Ovary (tissue), 7 donors: ENCODE measurements at regions not wholly inside any gene's neighbourhood (a gene's known extent, or its start where the extent isn't known, plus 50 kb on each side); places are given as distances from the start of the nearest gene placed in this dataset.

ENCODE experiments used
- DNase-seq, 5 donors: peaks; one replicate each; pipeline ENCODE4 v3.0.0-alpha.2; 2019 to 2020
- H3K27ac ChIP-seq, 2 donors: fragments of 200-600 bp; one replicate each; pipeline versions ENCODE4 v1.5.1 to v1.8.0; 2019 to 2022
- H3K27me3 ChIP-seq: fragments of 200-600 bp; one replicate; pipeline ENCODE4 v1.8.0; 2022
- H3K36me3 ChIP-seq: fragments of 200-600 bp; sonication (generic); one replicate; pipeline ENCODE4 v1.5.1; 2019
- H3K4me1 ChIP-seq: one replicate; pipeline ENCODE4 v1.8.1; 2013; ENCODE audit warnings: mild to moderate bottlenecking, moderate library complexity; ENCODE audit not compliant: insufficient read depth
- H3K4me3 ChIP-seq: fragments of 200-600 bp; sonication (generic); one replicate; pipeline ENCODE4 v1.5.1; 2017
- H3K9me3 ChIP-seq, 2 donors: fragments of 200-600 bp in 1 of 2; sonication (generic) in 1 of 2; one replicate each; pipeline versions ENCODE4 v1.5.1 to v1.8.1; 2013 to 2019; ENCODE audit warnings: mild to moderate bottlenecking in 1 of 2, moderate library complexity in 1 of 2
- CTCF ChIP-seq, 3 donors: fragments of 450-650 bp in 2 of 3; fragments of 200-600 bp in 1 of 3; IDR thresholded peaks; one replicate each; pipeline versions ENCODE4 v1.5.1 to v1.8.0; 2016 to 2022; ENCODE audit warnings: antibody characterized with exemption in 3 of 3, mild to moderate bottlenecking in 1 of 3
- EP300 ChIP-seq: sonication (generic); formaldehyde crosslinking; IDR thresholded peaks from one replicate; pipeline ENCODE4 v1.6.1; 2017; ENCODE audit warnings: antibody characterized with exemption
- POLR2A ChIP-seq: fragments of 450-650 bp; IDR thresholded peaks from one replicate; pipeline ENCODE4 v1.6.1; 2017; ENCODE audit warnings: antibody characterized with exemption, mild to moderate bottlenecking, moderate library complexity
- WGBS, 3 donors: extraction: QIAGEN DNeasy Blood & Tissue Kit in 1 of 3; methylation state at CpG; one replicate each; pipeline versions ENCODE4 v1.1.5 to v1.1.7; 2013 to 2017; 5-methylcytosine and 5-hydroxymethylcytosine counted together
- intact Hi-C, 4 donors: fragments of 100-400 bp; cut with DNase I; formaldehyde crosslinking; loops; one replicate each; pipeline versions ENCODE4 v1.11.0 to v1.15.1; 2022 to 2023
- donor health status: DM: no; HTN: no; CAD: no; lungs with moderate emphysema.
- donor health status: DM: no; HTN: no; CAD: no.
- donor health status: Bipolar disorder and iron deficiency.
- donor health status: DM: no; HTN: no; CAD: no.
- donor health status: DM: yes; HTN: yes; CAD: no.

- TF ChIP-seq POLR2A (no peak), EP300 (no peak), CTCF (IDR thresholded peaks at IDR 0.05) (no peak)
- intact Hi-C loops, result no loop called here
- Histone ChIP-seq H3K9me3 (no peaks in the 10 kb centered on the region), H3K4me3 (no peak overlapping the region), H3K27ac (no peak overlapping the region), H3K4me1 (no peaks in the 10 kb centered on the region), H3K36me3 (no peaks in the 10 kb centered on the region), H3K27me3 (no peaks in the 10 kb centered on the region)
- DNase-seq, result no peak
- 79 to 86% (median 83%) methylated on average over 3 of the region's 3 CpGs for WGBS, 3 donors
Measured at GRCh38 chr6:67653561-67653960, 981.5 kb upstream of the ADGRB3 start.

- intact Hi-C loops, result no loop called here
- no peak overlapping the region for H3K27ac ChIP-seq
- H3K4me3 ChIP-seq, result no peak overlapping the region
- H3K27me3 ChIP-seq, result no peaks in the 10 kb centered on the region
- no peak for DNase-seq
- no peaks in the 10 kb centered on the region for H3K4me1 ChIP-seq
- TF ChIP-seq EP300, result no peak
- TF ChIP-seq POLR2A, result no peak
- no peak for TF ChIP-seq CTCF (IDR thresholded peaks at IDR 0.05)
- H3K36me3 ChIP-seq, result no peaks in the 10 kb centered on the region
- 81 to 89% (median 86%) methylated on average over 1 of the region's 1 CpG for WGBS, 3 donors
- H3K9me3 ChIP-seq, result no peaks in the 10 kb centered on the region
Measured at GRCh38 chr6:67646550-67646949, 988.5 kb upstream of the ADGRB3 start.

- H3K27me3 ChIP-seq, result no peaks in the 10 kb centered on the region
- no peak for DNase-seq
- no peaks in the 10 kb centered on the region for H3K36me3 ChIP-seq
- no peaks in the 10 kb centered on the region for H3K9me3 ChIP-seq
- H3K4me3 ChIP-seq, result no peak overlapping the region
- no peak for TF ChIP-seq CTCF (IDR thresholded peaks at IDR 0.05)
- no peak for TF ChIP-seq POLR2A
- no peak for TF ChIP-seq EP300
- intact Hi-C loops, result no loop called here
- 16 to 52% (median 23%) methylated on average over 1 of the region's 1 CpG for WGBS, 3 donors
- H3K27ac ChIP-seq, result no peak overlapping the region
- H3K4me1 ChIP-seq, result no peaks in the 10 kb centered on the region
Measured at GRCh38 chr6:67643281-67643680, 991.8 kb upstream of the ADGRB3 start.

GRCh38 chr6:67642582-67642981, 992.5 kb upstream of the ADGRB3 start:
- Histone ChIP-seq H3K36me3 (no peaks in the 10 kb centered on the region), H3K4me1 (no peaks in the 10 kb centered on the region), H3K27me3 (no peaks in the 10 kb centered on the region), H3K27ac (no peak overlapping the region), H3K4me3 (no peak overlapping the region), H3K9me3 (no peaks in the 10 kb centered on the region)
- DNase-seq, result no peak
- 45 to 87% (median 50%) methylated on average over 1 of the region's 1 CpG for WGBS, 3 donors
- intact Hi-C loops, result no loop called here
- TF ChIP-seq EP300 (no peak), CTCF (IDR thresholded peaks at IDR 0.05) (no peak), POLR2A (no peak)

- TF ChIP-seq EP300 (no peak), POLR2A (no peak), CTCF (IDR thresholded peaks at IDR 0.05) (no peak)
- Histone ChIP-seq H3K9me3 (no peaks in the 10 kb centered on the region), H3K4me3 (no peak overlapping the region), H3K27ac (no peak overlapping the region), H3K4me1 (no peaks in the 10 kb centered on the region), H3K36me3 (no peaks in the 10 kb centered on the region), H3K27me3 (no peaks in the 10 kb centered on the region)
- DNase-seq, result no peak
- intact Hi-C loops, result no loop called here
Measured at GRCh38 chr6:67640484-67640883, 994.6 kb upstream of the ADGRB3 start.
